Heart right ventricle (tissue), 16 donors: ENCODE measurements at regions not wholly inside any gene's neighbourhood (a gene's known extent, or its start where the extent isn't known, plus 50 kb on each side); places are given as distances from the start of the nearest gene placed in this dataset.

Source experiments
- ATAC-seq, 8 donors: fragments of 200-7000 bp; cut with Tn5 transposase; one replicate each; pipeline ENCODE4 v1.9.1; 2020; ENCODE audit warnings: mild to moderate bottlenecking in 8 of 8, moderate library complexity in 8 of 8, moderate number of reproducible peaks in 1 of 8
- DNase-seq, 2 donors: peaks; one replicate each; pipeline ENCODE4 v3.0.0-alpha.2; 2020
- H3K27ac ChIP-seq, 10 donors: fragments of 200-600 bp; sonication (generic) in 2 of 10; one replicate each; pipeline versions ENCODE4 v1.5.0 to v1.8.0; 2020 to 2022; ENCODE audit warnings: mild to moderate bottlenecking in 3 of 10
- H3K27me3 ChIP-seq, 7 donors: fragments of 200-600 bp; one replicate each; pipeline ENCODE4 v1.8.0; 2021 to 2022; ENCODE audit warnings: mild to moderate bottlenecking in 2 of 7
- H3K36me3 ChIP-seq, 9 donors: fragments of 200-600 bp; sonication (generic) in 1 of 9; one replicate each; pipeline versions ENCODE4 v1.5.0 to v1.8.0; 2020 to 2022; ENCODE audit warnings: mild to moderate bottlenecking in 2 of 9
- H3K4me1 ChIP-seq, 9 donors: fragments of 200-600 bp; sonication (generic) in 1 of 9; one replicate each; pipeline versions ENCODE4 v1.5.0 to v1.8.0; 2020 to 2022; ENCODE audit warnings: mild to moderate bottlenecking in 4 of 9
- H3K4me3 ChIP-seq, 10 donors: fragments of 200-600 bp; sonication (generic) in 2 of 10; one replicate each; pipeline versions ENCODE4 v1.5.0 to v1.8.0; 2020 to 2022; ENCODE audit warnings: mild to moderate bottlenecking in 7 of 10, moderate library complexity in 2 of 10
- H3K9me3 ChIP-seq, 11 donors: fragments of 200-600 bp in 10 of 11; sonication (generic) in 2 of 11; one replicate each; pipeline versions ENCODE4 v1.5.0 to v1.8.0; 2013 to 2022; ENCODE audit warnings: mild to moderate bottlenecking in 2 of 11, control low read depth in 1 of 11, moderate library complexity in 1 of 11
- CTCF ChIP-seq, 9 donors: fragments of 200-600 bp; sonication (generic) in 2 of 9; IDR thresholded peaks; one replicate each; pipeline versions ENCODE4 v1.5.0 to v1.8.0; 2021 to 2022; ENCODE audit warnings: antibody characterized with exemption in 9 of 9, mild to moderate bottlenecking in 5 of 9, moderate library complexity in 1 of 9
- WGBS, 2 donors: extraction: QIAGEN DNeasy Blood & Tissue Kit; methylation state at CpG; one replicate each; pipeline ENCODE4 v1.1.7; 2013; ENCODE audit warnings: inconsistent platforms in 1 of 2; 5-methylcytosine and 5-hydroxymethylcytosine counted together
- intact Hi-C, 10 donors: fragments of 100-400 bp; cut with DNase I; formaldehyde crosslinking; loops; one replicate each; pipeline versions ENCODE4 v1.11.1 to v1.14.2; 2022
- donor health status: Arrhythmogenic right ventricular cardiomyopathy.
- donor health status: ischemic (EF 13 %, LVEDD 7.1; RV severe dilation, severe dysfunction).
- donor health status: healthy with polysubstance abuse.
- donor health status: DM: no; HTN: yes; CAD: no.
- donor health status: DM: no; HTN: no; CAD: no.
- donor health status: ischemic (EF 25% LVEDD 6.9; RV normal size, moderate dysfunction).
- donor health status: ischemic (EF 25% LVEDD 5.7; RV mildly dilated, moderate dysfunction).
- donor health status: healthy.
- donor health status: DM: yes; HTN: yes; CAD: no.
- donor health status: Ischemic cardiomyopathy.
- donor health status: ischemic (EF 35%, LVEDD 5.7; RV mildly dilated, moderate dysfunction).
- donor health status: nonischemic (EF 11% LVEDD 7.7; RV severe dilation, severe dysfunction).
- donor health status: DM: yes; HTN: yes; CAD: no.
- donor health status: PGD.
- donor health status: ischemic (EF 29% LVEDD 5.4; RV normal size, mild dysfunction).
- donor health status: nonischemic (EF 23%, LVEDD 6.1; RV moderate dilation, normal function).

- Histone ChIP-seq H3K9me3 (no peaks in the 10 kb centered on the region), H3K4me3 (no peak overlapping the region), H3K36me3 (no peaks in the 10 kb centered on the region), H3K27ac (no peak overlapping the region), H3K27me3 (peaks cover 0 to 26% (median 5%) of the 10 kb centered on the region in 7 donors), H3K4me1 (no peaks in the 10 kb centered on the region)
- ATAC-seq (no peak), DNase-seq (no peak)
- 78 to 89% methylated on average over 4 of the region's 4 CpGs for WGBS, 2 donors
- intact Hi-C loops = loop anchor here in 1 of 10 donors (2.0 kb wide), 1 partner anchor 16 kb away; no protein-coding TSS in a partner anchor
- no peak for TF ChIP-seq CTCF (IDR thresholded peaks at IDR 0.05)
Measured at GRCh38 chr15:96535148-96535547, 204.6 kb downstream of the NR2F2 start.

DNA sequence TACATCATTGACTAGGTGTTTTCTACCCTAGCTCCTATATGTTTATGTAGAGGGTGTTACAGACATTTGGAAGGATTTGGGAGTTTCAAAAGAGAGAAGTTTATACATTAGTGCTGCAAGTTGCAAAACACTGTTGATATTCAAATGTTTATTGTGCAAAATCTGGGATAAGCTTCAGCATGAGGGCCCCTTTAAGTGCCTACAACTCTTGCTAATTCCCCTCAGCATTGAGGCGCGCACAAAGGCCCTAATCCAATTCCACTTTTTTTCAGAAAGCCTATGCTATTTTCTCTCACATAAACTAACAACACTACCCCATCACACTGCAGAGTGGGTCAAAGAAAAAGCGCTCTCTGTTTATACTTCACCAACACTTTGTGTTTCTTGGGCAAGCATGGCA, 208.0 kb downstream of the NR2F2 start:
- intact Hi-C loops = no loop called here

DNA sequence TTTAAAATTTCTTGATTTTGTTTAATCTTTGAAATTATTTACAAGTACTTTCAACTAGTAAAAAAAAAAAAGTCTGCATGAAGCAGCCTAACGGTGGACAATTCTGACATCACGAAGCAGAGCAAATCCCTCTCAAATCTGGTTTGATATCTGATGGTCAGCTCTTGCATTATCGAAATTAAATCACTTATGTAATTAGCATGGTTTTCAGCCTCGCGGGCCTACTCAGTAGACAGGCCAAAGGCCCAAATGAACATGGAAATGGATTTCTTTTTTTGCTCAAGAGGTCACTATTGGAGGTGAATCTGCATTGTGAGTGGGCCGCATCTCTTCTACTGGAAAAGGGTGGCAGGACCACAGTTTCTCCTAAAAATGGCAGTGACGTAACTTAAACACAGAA, 209.8 kb downstream of the NR2F2 start:
- H3K4me3 ChIP-seq = no peak overlapping the region
- no peak for DNase-seq
- no peaks in the 10 kb centered on the region for H3K9me3 ChIP-seq
- H3K4me1 ChIP-seq = no peaks in the 10 kb centered on the region
- no peak for TF ChIP-seq CTCF (IDR thresholded peaks at IDR 0.05)
- H3K27ac ChIP-seq = no peak overlapping the region
- ATAC-seq = no peak
- intact Hi-C loops = loop anchor here in 2 of 10 donors (5.0 to 10.0 kb wide), 2 partner anchors 55 to 587 kb away; no protein-coding TSS in a partner anchor
- peaks cover 0 to 3% (median 0%) of the 10 kb centered on the region in 7 donors for H3K27me3 ChIP-seq
- WGBS, 2 donors = 95 to 96% methylated on average over 7 of the region's 7 CpGs
- no peaks in the 10 kb centered on the region for H3K36me3 ChIP-seq

More for the DNA sequence above, 208.0 kb downstream of the NR2F2 start:
- ATAC-seq = no peak
- Histone ChIP-seq H3K27me3 (peaks cover 0 to 5% (median 0%) of the 10 kb centered on the region in 7 donors), H3K36me3 (no peaks in the 10 kb centered on the region), H3K9me3 (no peaks in the 10 kb centered on the region), H3K4me1 (no peaks in the 10 kb centered on the region), H3K27ac (no peak overlapping the region), H3K4me3 (no peak overlapping the region)
- no peak for DNase-seq
- TF ChIP-seq CTCF (IDR thresholded peaks at IDR 0.05) = no peak
- 91% methylated on average over 3 of the region's 3 CpGs for WGBS, 2 donors

DNA sequence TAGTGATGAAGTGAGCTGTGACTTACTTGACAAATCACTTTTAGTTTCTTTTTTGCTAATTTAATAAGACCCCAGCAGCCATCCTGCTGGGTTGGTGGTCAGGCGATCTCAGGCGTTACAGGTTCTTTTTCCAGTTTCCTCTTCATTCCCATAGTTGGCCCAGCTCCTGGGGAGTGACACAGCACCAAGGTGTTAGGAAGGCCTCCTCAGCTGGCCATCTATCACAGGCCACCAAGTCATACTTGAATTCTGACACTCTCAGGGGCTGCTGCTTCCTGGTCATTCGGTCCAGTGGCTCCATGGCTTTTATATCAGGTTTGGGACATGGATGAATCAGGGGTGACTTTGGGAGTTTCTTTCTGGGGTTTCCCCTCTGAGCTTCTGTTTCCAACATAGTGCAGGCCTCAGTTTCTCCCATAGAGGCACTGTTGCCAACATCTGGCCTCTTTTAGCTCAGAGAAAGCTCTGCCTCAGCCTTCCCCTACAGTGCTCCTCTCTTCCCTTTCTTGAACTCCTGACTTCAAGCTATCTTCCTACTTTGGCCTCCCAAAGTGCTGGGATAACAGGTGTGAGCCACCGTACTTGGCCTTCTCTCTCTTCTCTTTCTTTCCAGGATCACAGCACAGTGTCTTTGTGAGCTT, 211.8 kb downstream of the NR2F2 start:
- H3K27ac ChIP-seq = no peak overlapping the region
- intact Hi-C loops = loop anchor here in 2 of 10 donors (5.0 to 10.0 kb wide), 2 partner anchors 57 to 585 kb away; no protein-coding TSS in a partner anchor
- ATAC-seq (no peak), DNase-seq (no peak)
- no peaks in the 10 kb centered on the region for H3K9me3 ChIP-seq
- no peak overlapping the region for H3K4me3 ChIP-seq
- WGBS, 2 donors = 92% methylated on average over 4 of the region's 4 CpGs
- H3K4me1 ChIP-seq = no peaks in the 10 kb centered on the region
- no peaks in the 10 kb centered on the region for H3K27me3 ChIP-seq
- no peaks in the 10 kb centered on the region for H3K36me3 ChIP-seq
- TF ChIP-seq CTCF (IDR thresholded peaks at IDR 0.05) = no peak
